SK-N-SH treated with all-trans-retinoic acid at 6 μM for 48 hours (cell line): ENCODE measurements at regions not wholly inside any gene's neighbourhood (a gene's known extent, or its start where the extent isn't known, plus 50 kb on each side); places are given as distances from the start of the nearest gene placed in this dataset.

Experiments used
- ATAC-seq: fragments of 200-7000 bp; cut with Tn5 transposase; 3 replicates; pipeline ENCODE4 v1.9.1; 2020; ENCODE audit warnings: mild to moderate bottlenecking, moderate library complexity
- ARNTL ChIP-seq: fragments of 450-650 bp; formaldehyde crosslinking; IDR thresholded peaks from 2 replicates; pipeline ENCODE4 v1.5.0; 2020; ENCODE audit warnings: low read depth, mild to moderate bottlenecking, moderate library complexity, borderline replicate concordance
- BACH2 ChIP-seq: fragments of 250-450 bp; sonication (Bioruptor Pico); IDR thresholded peaks from 2 replicates; pipeline ENCODE4 v1.9.0; 2021; ENCODE audit warnings: mild to moderate bottlenecking, borderline replicate concordance
- ESRRG ChIP-seq: fragments of 250-450 bp; sonication (Bioruptor Pico); IDR thresholded peaks from 2 replicates; pipeline ENCODE4 v1.6.1; 2021; ENCODE audit warnings: mild to moderate bottlenecking
- GLIS3 ChIP-seq: fragments of 250-450 bp; sonication (Bioruptor Pico); IDR thresholded peaks from 2 replicates; pipeline ENCODE4 v1.5.0; 2020; ENCODE audit warnings: mild to moderate bottlenecking, moderate library complexity
- PPARA ChIP-seq: fragments of 250-450 bp; sonication (Bioruptor Pico); IDR thresholded peaks from 2 replicates; pipeline ENCODE4 v1.5.0; 2020; ENCODE audit warnings: mild to moderate bottlenecking, borderline replicate concordance
- TCF4 ChIP-seq: fragments of 250-450 bp; sonication (Bioruptor Pico); IDR thresholded peaks from 2 replicates; pipeline ENCODE4 v1.8.0; 2021; ENCODE audit warnings: mild to moderate bottlenecking, moderate library complexity, borderline replicate concordance
- TOX ChIP-seq: fragments of 250-450 bp; sonication (Bioruptor Pico); IDR thresholded peaks from 2 replicates; pipeline ENCODE4 v1.8.0; 2021; ENCODE audit warnings: mild to moderate bottlenecking, moderate library complexity, borderline replicate concordance
- ZC3H10 ChIP-seq: fragments of 250-450 bp; sonication (Bioruptor Pico); IDR thresholded peaks from 2 replicates; pipeline ENCODE4 v1.5.1; 2021; ENCODE audit warnings: mild to moderate bottlenecking, moderate library complexity
- ZFP3 ChIP-seq: fragments of 250-450 bp; sonication (Bioruptor Pico); IDR thresholded peaks from 2 replicates; pipeline ENCODE4 v1.5.0; 2020; ENCODE audit warnings: mild to moderate bottlenecking, moderate library complexity
- ZFP30 ChIP-seq: fragments of 450-650 bp; formaldehyde crosslinking; IDR thresholded peaks from 2 replicates; pipeline ENCODE4 v1.5.0; 2022; ENCODE audit warnings: mild to moderate bottlenecking, moderate library complexity
- ZNF565 ChIP-seq: fragments of 450-650 bp; formaldehyde crosslinking; conservative IDR thresholded peaks from 2 replicates; pipeline ENCODE4 v1.5.0; 2020; ENCODE audit warnings: low read depth, mild to moderate bottlenecking, moderate library complexity
- ZNF70 ChIP-seq: fragments of 450-650 bp; formaldehyde crosslinking; IDR thresholded peaks from 2 replicates; pipeline ENCODE4 v1.5.0; 2020; ENCODE audit warnings: mild to moderate bottlenecking, moderate library complexity
- ZNF8 ChIP-seq: fragments of 450-650 bp; formaldehyde crosslinking; IDR thresholded peaks from 2 replicates; pipeline ENCODE4 v1.5.0; 2020; ENCODE audit warnings: mild to moderate bottlenecking, moderate library complexity
- TF ChIP-seq, protein P1 (sequence below): fragments of 250-450 bp; sonication (Bioruptor Pico); IDR thresholded peaks from 2 replicates; pipeline ENCODE4 v1.5.1; 2020; ENCODE audit warnings: low read depth, mild to moderate bottlenecking, moderate library complexity
- TF ChIP-seq, protein P2 (sequence below): fragments of 250-450 bp; sonication (Bioruptor Pico); IDR thresholded peaks from 2 replicates; pipeline ENCODE4 v1.8.0; 2021; ENCODE audit warnings: low read depth, mild to moderate bottlenecking, moderate library complexity, borderline replicate concordance
- TF ChIP-seq, protein P3 (sequence below): fragments of 250-450 bp; sonication (Bioruptor Pico); IDR thresholded peaks from 2 replicates; pipeline ENCODE4 v1.5.1; 2021; ENCODE audit warnings: mild to moderate bottlenecking, moderate library complexity
- TF ChIP-seq, protein P4 (sequence below): fragments of 250-450 bp; sonication (Bioruptor Pico); IDR thresholded peaks from 2 replicates; pipeline ENCODE4 v1.8.0; 2020; ENCODE audit warnings: mild to moderate bottlenecking, moderate library complexity, borderline replicate concordance

DNA sequence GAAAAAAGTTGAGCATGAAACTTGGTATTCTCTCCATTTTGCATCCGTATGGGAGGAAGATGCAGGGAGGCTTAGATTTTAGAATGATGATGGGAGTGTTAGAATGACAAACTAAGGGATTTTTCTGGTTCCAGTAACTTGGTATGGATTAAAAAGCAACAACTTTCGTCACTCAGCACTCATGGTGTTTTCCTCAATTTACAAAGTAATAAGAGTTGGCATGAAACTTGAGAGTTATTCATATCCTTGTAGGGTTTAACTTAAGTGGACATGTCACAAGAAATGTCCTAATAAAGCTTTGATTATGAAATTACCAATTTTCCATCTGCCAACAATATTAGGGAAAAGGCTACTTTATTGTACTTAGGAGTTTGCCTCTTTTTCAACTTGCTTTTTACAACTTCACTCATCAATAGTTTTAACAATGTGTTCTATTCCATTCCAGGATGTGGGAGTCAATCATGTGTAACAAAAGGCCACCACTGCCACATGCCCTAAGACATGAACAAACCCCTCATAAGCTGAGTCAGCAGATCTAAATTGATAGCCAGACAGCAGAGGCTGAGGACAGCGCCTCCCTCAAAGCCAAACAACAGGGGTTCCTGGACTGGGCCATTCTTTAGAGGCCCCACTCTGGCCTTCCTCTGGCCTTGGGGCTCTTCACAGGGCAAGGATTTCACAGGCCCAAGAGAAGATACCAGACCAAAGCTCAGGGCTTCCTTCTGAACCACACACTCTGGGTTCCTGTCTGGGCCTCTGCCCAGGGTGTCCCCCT is 265.8 kb downstream of the TNS1 start:
- ATAC-seq: no peak
- TF ChIP-seq TCF4 (no peak), ARNTL (no peak), BACH2 (CRISPR knock-in tag) (no peak), PPARA (no peak), ZFP30 (CRISPR knock-in tag) (no peak)

DNA sequence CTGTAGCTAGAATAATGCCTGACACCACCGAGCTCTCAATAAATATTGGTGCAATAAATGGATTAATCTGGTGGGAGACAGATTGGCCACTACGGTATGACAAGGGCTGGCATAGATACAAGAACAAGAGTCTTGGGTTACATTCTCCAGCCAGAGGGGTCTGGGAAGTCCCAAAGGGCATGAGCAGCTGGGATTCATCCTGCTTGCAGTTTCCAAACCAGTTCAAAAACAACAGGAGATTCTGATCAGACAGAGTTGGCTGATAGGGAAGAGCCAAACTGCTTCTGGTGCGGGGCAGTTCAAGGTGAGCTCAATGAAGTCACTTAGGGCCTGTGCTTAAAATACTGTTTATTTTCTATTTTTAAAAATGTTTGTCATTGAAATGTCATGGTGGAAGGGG is 266.9 kb downstream of the TNS1 start:
- no peak for ATAC-seq
- no peak for TF ChIP-seq TOX (CRISPR knock-in tag)
- TF ChIP-seq ZFP30 (CRISPR knock-in tag): no peak
- TF ChIP-seq, protein P1, sequence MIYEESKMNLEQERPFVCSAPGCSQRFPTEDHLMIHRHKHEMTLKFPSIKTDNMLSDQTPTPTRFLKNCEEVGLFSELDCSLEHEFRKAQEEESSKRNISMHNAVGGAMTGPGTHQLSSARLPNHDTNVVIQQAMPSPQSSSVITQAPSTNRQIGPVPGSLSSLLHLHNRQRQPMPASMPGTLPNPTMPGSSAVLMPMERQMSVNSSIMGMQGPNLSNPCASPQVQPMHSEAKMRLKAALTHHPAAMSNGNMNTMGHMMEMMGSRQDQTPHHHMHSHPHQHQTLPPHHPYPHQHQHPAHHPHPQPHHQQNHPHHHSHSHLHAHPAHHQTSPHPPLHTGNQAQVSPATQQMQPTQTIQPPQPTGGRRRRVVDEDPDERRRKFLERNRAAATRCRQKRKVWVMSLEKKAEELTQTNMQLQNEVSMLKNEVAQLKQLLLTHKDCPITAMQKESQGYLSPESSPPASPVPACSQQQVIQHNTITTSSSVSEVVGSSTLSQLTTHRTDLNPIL (CRISPR knock-in tag): no peak
- TF ChIP-seq, protein P2, sequence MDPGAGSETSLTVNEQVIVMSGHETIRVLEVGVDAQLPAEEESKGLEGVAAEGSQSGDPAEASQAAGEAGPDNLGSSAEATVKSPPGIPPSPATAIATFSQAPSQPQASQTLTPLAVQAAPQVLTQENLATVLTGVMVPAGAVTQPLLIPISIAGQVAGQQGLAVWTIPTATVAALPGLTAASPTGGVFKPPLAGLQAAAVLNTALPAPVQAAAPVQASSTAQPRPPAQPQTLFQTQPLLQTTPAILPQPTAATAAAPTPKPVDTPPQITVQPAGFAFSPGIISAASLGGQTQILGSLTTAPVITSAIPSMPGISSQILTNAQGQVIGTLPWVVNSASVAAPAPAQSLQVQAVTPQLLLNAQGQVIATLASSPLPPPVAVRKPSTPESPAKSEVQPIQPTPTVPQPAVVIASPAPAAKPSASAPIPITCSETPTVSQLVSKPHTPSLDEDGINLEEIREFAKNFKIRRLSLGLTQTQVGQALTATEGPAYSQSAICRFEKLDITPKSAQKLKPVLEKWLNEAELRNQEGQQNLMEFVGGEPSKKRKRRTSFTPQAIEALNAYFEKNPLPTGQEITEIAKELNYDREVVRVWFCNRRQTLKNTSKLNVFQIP: no peak
- TF ChIP-seq ARNTL: no peak
- no peak for TF ChIP-seq ZC3H10 (CRISPR knock-in tag)
- TF ChIP-seq ZNF70: no peak
- no peak for TF ChIP-seq ESRRG (CRISPR knock-in tag)

DNA sequence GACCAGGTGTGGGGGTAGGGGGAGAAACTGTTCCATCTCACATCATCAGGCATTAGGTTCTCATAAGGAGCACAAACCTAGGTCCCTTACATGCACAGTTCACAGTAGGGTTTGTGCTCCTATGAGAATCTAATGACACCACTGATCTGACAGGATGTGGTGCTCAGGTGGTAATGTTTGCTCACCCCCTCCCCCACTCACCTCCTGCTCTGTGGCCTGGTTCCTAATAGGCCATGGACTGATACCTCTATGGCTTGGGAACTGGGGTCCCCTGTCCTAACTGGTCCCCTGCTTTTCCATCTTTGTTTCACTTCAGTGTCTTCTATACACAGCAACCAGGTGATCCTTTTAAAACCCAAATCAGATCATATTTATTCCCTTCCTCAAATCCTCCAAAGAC is 267.8 kb downstream of the TNS1 start:
- no peak for ATAC-seq
- TF ChIP-seq, protein P3, sequence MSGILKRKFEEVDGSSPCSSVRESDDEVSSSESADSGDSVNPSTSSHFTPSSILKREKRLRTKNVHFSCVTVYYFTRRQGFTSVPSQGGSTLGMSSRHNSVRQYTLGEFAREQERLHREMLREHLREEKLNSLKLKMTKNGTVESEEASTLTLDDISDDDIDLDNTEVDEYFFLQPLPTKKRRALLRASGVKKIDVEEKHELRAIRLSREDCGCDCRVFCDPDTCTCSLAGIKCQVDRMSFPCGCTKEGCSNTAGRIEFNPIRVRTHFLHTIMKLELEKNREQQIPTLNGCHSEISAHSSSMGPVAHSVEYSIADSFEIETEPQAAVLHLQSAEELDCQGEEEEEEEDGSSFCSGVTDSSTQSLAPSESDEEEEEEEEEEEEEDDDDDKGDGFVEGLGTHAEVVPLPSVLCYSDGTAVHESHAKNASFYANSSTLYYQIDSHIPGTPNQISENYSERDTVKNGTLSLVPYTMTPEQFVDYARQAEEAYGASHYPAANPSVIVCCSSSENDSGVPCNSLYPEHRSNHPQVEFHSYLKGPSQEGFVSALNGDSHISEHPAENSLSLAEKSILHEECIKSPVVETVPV (CRISPR knock-in tag): no peak
- TF ChIP-seq, protein P4, sequence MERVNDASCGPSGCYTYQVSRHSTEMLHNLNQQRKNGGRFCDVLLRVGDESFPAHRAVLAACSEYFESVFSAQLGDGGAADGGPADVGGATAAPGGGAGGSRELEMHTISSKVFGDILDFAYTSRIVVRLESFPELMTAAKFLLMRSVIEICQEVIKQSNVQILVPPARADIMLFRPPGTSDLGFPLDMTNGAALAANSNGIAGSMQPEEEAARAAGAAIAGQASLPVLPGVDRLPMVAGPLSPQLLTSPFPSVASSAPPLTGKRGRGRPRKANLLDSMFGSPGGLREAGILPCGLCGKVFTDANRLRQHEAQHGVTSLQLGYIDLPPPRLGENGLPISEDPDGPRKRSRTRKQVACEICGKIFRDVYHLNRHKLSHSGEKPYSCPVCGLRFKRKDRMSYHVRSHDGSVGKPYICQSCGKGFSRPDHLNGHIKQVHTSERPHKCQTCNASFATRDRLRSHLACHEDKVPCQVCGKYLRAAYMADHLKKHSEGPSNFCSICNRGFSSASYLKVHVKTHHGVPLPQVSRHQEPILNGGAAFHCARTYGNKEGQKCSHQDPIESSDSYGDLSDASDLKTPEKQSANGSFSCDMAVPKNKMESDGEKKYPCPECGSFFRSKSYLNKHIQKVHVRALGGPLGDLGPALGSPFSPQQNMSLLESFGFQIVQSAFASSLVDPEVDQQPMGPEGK (CRISPR knock-in tag): no peak
- TF ChIP-seq ZFP3: no peak
- TF ChIP-seq, protein P1 (CRISPR knock-in tag): no peak
- TF ChIP-seq BACH2 (CRISPR knock-in tag): no peak
- TF ChIP-seq GLIS3 (CRISPR knock-in tag): no peak

DNA sequence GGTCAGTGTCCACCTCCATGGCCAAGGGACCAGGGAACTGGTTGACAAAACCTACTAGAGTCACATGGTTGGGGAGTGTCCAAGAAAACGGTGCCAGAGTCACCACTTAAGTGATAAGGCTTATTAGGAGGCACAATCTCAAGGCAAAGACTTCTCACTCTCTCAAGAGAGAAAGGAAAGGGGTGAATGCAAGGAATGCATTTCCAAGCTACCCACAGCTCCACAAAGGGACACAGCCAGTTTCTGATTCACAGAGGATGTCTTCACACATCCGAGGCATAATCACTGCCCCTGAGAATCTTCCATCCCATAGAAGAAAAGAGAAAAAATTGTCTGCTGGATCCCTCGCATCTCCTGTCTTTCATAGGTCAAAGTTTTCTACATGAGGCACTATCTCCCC is 269.3 kb downstream of the TNS1 start:
- no peak for TF ChIP-seq ARNTL
- TF ChIP-seq ESRRG (CRISPR knock-in tag): no peak
- TF ChIP-seq, protein P2: no peak
- TF ChIP-seq TOX (CRISPR knock-in tag): no peak
- TF ChIP-seq ZNF565: no peak
- no peak for TF ChIP-seq PPARA
- TF ChIP-seq, protein P3 (CRISPR knock-in tag): no peak
- no peak for TF ChIP-seq ZNF8
- peak; percentile 16 for ATAC-seq
